Testis (tissue), 2 donors: ENCODE measurements at regions not wholly inside any gene's neighbourhood (a gene's known extent, or its start where the extent isn't known, plus 50 kb on each side); places are given as distances from the start of the nearest gene placed in this dataset.
"Not testable (repeated sequence)": the region's sequence is repeated elsewhere in the genome, so short reads cannot be mapped to it uniquely, and the experiment has no call there.

ENCODE experiments used
- DNase-seq: peaks from one replicate; pipeline ENCODE4 v3.0.0-alpha.2; 2019
- H3K27ac ChIP-seq, 2 donors: fragments of 200-600 bp; sonication (generic); one replicate each; pipeline ENCODE4 v1.5.1; 2019
- H3K27me3 ChIP-seq: fragments of 200-600 bp; sonication (generic); one replicate; pipeline ENCODE4 v1.5.1; 2019
- H3K36me3 ChIP-seq: fragments of 200-600 bp; sonication (generic); one replicate; pipeline ENCODE4 v1.5.1; 2017; ENCODE audit warnings: low read depth; ENCODE audit errors: missing control alignments
- H3K4me1 ChIP-seq: fragments of 200-600 bp; sonication (generic); one replicate; pipeline ENCODE4 v1.5.1; 2019
- H3K4me3 ChIP-seq, 2 donors: fragments of 200-600 bp; sonication (generic); one replicate each; pipeline ENCODE4 v1.5.1; 2017 to 2019
- H3K9me3 ChIP-seq: fragments of 200-600 bp; sonication (generic); one replicate; pipeline ENCODE4 v1.5.1; 2017
- POLR2A ChIP-seq: fragments of 450-650 bp; IDR thresholded peaks from one replicate; pipeline ENCODE4 v1.6.1; 2017; ENCODE audit warnings: antibody characterized with exemption, mild to moderate bottlenecking, moderate library complexity
- WGBS, 2 donors: methylation state at CpG; one replicate each; pipeline ENCODE4 v1.1.5; 2018; 5-methylcytosine and 5-hydroxymethylcytosine counted together
- intact Hi-C: fragments of 100-400 bp; cut with DNase I; formaldehyde crosslinking; loops from one replicate; pipeline ENCODE4 v1.15.1; 2023; ENCODE audit warnings: low total_unique reads
- TF ChIP-seq, protein P1 (sequence below), 3 experiments: fragments of 450-650 bp in 2 of 3; fragments of 200-600 bp in 1 of 3; sonication (generic) in 1 of 3; IDR thresholded peaks; one replicate each; pipeline ENCODE4 v1.5.1; 2016 to 2019; ENCODE audit warnings: antibody characterized with exemption in 3 of 3, mild to moderate bottlenecking in 2 of 3, moderate library complexity in 1 of 3

DNA sequence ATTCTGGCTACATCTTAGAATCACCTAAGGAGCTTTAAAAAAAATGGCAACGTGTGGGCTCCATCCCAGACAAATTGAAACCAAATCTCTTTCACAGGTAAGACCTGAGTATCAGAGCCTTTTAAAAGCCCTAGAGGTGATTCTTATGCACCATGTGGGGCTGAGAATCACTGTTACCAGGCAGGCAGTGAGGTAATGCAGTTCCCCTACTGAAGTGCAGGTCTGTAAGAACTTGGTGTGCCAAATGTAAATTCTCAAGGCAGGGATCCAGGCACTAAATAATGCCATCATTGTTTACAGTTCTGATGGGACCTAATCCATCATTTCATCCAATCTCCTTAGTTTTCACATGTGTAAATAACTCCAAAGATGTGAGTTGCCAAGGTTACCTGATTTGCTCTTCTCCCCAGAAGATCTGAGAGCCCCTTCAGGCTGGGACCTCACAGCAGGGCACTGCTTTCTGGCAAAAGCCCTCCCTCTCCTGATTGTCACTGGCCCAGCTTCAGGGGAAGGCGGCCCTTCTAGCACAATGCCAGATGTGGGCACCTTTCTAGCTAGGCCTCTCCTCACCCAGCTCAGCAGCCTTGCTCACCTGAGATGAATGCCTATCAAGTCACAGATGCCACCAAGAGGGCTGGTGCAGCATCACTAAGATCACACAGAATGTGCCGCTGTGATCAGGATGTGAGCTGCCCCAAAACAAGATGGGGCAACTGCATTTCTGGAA lies 73.6 kb upstream of the RGPD5 start:
- TF ChIP-seq POLR2A, result no peak
- TF ChIP-seq, protein P1, sequence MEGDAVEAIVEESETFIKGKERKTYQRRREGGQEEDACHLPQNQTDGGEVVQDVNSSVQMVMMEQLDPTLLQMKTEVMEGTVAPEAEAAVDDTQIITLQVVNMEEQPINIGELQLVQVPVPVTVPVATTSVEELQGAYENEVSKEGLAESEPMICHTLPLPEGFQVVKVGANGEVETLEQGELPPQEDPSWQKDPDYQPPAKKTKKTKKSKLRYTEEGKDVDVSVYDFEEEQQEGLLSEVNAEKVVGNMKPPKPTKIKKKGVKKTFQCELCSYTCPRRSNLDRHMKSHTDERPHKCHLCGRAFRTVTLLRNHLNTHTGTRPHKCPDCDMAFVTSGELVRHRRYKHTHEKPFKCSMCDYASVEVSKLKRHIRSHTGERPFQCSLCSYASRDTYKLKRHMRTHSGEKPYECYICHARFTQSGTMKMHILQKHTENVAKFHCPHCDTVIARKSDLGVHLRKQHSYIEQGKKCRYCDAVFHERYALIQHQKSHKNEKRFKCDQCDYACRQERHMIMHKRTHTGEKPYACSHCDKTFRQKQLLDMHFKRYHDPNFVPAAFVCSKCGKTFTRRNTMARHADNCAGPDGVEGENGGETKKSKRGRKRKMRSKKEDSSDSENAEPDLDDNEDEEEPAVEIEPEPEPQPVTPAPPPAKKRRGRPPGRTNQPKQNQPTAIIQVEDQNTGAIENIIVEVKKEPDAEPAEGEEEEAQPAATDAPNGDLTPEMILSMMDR (IDR thresholded peaks at IDR 0.05), result no peak
- H3K36me3 ChIP-seq, result no peaks in the 10 kb centered on the region
- H3K4me3 ChIP-seq, result no peak overlapping the region
- no peaks in the 10 kb centered on the region for H3K27me3 ChIP-seq
- H3K4me1 ChIP-seq, result no peaks in the 10 kb centered on the region
- H3K9me3 ChIP-seq, result no peaks in the 10 kb centered on the region
- no peak for DNase-seq
- H3K27ac ChIP-seq, result no peak overlapping the region
- intact Hi-C loops, result no loop called here
- 87 to 93% methylated on average over 3 of the region's 3 CpGs for WGBS, 2 donors

DNA sequence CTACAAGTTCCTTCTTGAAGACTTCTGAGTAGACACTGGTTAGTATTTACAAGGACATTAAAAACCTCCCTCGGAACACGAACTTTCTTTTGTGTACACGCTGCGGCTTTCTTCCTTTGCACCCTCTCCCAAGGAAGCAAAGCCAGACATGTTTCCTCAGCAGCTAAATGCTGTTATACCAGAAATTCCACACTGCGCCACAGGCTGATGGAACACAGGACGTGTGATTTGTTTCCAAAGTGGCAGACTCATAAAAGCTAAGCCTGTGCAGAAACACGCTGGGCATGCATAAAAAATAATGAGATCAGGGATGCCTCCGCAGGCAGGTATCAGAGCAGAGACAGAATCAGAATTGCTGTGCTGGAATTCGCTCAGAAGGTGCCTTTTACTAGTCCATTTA lies 73.0 kb upstream of the RGPD5 start:
- no peaks in the 10 kb centered on the region for H3K36me3 ChIP-seq
- no peak overlapping the region for H3K27ac ChIP-seq
- H3K4me1 ChIP-seq, result no peaks in the 10 kb centered on the region
- H3K9me3 ChIP-seq, result no peaks in the 10 kb centered on the region
- no peak overlapping the region for H3K4me3 ChIP-seq
- H3K27me3 ChIP-seq, result no peaks in the 10 kb centered on the region
- TF ChIP-seq, protein P1 (IDR thresholded peaks at IDR 0.05), result no peak
- TF ChIP-seq POLR2A, result no peak
- WGBS, 2 donors, result 76 to 77% methylated on average over 9 of the region's 9 CpGs
- intact Hi-C loops, result no loop called here
- no peak for DNase-seq

DNA sequence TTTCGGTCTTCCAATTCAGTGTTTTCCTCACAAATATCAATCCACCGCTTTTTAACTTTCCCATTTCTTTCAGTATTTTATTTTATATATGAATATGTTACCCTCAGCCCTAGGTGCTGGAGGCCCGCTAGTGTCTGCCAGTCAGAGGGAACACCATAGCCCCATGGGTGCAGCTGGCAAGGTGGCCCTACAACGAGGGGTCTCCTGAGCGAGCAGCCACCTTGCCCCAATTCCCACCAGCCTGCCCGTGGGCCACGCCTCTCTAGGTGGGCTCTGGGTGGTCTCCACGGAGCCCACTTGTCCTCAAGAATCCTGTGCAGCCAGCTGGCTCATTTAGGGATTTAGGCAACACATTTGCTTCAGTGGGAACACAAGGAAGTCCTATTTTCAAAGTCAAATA lies 72.5 kb upstream of the RGPD5 start:
- no peaks in the 10 kb centered on the region for H3K36me3 ChIP-seq
- H3K4me1 ChIP-seq, result no peaks in the 10 kb centered on the region
- TF ChIP-seq, protein P1 (IDR thresholded peaks at IDR 0.05), result no peak
- TF ChIP-seq POLR2A, result no peak
- H3K27ac ChIP-seq, result no peak overlapping the region
- no peak overlapping the region for H3K4me3 ChIP-seq
- WGBS, 2 donors, result 80 to 84% methylated on average over 8 of the region's 8 CpGs
- intact Hi-C loops, result no loop called here
- H3K27me3 ChIP-seq, result no peaks in the 10 kb centered on the region
- DNase-seq, result no peak
- no peaks in the 10 kb centered on the region for H3K9me3 ChIP-seq

DNA sequence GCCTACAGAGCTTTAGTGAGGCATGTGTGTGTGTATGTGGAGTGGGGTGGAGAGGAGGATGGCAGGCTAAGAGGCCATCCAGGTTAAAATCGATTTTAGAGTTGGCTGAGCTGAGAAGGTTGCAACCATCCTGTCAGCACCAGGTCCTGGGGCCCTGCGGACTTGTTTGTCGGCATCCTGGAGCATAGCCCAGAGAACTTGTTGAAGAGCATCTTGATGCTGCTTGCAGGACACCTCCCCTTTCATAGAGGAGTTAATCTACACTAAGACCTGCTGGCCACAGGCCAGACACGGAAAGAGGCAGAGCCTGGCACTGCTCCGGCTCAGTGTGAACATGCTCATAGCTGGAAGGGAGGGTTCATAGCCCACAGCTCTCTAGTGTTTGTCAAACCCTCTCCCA lies 72.1 kb upstream of the RGPD5 start:
- WGBS, 2 donors, result 56 to 89% methylated on average over 3 to 5 of the region's 5 CpGs
- H3K27me3 ChIP-seq, result no peaks in the 10 kb centered on the region
- no peak overlapping the region for H3K27ac ChIP-seq
- no peak overlapping the region for H3K4me3 ChIP-seq
- no peaks in the 10 kb centered on the region for H3K36me3 ChIP-seq
- no peak for TF ChIP-seq POLR2A
- TF ChIP-seq, protein P1 (IDR thresholded peaks at IDR 0.05), result no peak
- intact Hi-C loops, result no loop called here
- no peak for DNase-seq
- H3K9me3 ChIP-seq, result no peaks in the 10 kb centered on the region
- H3K4me1 ChIP-seq, result no peaks in the 10 kb centered on the region

DNA sequence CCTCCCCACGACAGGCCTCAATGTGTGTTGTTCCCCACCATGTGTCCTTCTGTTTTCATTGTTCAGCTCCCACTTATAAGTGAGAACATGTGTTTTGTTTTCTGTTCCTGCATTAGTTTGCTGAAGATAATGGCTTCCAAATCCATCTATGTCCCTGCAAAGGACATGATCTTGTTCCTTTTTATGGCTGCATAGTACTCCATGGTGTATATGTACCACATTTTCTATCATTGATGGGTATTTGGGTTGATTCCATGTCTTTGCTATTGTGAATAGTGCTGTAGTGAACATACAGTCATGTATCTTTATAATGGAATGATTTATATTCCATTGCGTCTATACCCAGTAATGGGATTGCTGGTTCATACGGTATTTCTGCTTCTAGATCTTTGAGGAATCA lies 71.5 kb upstream of the RGPD5 start:
- H3K36me3 ChIP-seq, H3K27ac ChIP-seq, H3K4me3 ChIP-seq, H3K9me3 ChIP-seq, H3K4me1 ChIP-seq, H3K27me3 ChIP-seq, intact Hi-C loops, DNase-seq: not testable (repeated sequence)
- WGBS, 2 donors, result 86 to 95% methylated on average over 3 of the region's 3 CpGs

DNA sequence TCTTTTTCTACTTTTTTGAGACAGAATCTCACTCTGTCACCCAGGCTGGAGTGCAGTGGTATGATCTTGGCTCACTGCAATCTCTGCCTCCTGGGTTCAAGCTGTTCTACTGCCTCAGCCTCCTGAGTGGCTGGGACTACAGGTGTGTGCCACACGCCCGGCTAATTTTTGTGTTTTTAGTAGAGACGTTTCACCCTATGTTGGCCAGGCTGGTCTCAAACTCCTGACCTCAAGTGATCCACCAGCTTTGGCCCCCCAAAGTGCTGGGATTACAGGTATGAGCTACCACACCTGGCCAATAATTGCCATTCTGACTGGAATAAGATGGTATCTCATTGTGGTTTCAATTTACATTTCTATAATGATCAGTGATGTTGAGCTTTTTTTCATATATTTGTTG lies 71.0 kb upstream of the RGPD5 start:
- H3K27me3 ChIP-seq, DNase-seq, H3K36me3 ChIP-seq, H3K4me1 ChIP-seq, H3K9me3 ChIP-seq, intact Hi-C loops, H3K27ac ChIP-seq, H3K4me3 ChIP-seq: not testable (repeated sequence)
- WGBS, 2 donors, result 94 to 95% methylated on average over 3 of the region's 3 CpGs
